Activated naive CD4-positive, alpha-beta T cell treated with anti-CD3 and anti-CD28 coated beads, Interleukin-2, amount 50 U/mL, for 24 hours (primary cell): ENCODE measurements at regions not wholly inside any gene's neighbourhood (a gene's known extent, or its start where the extent isn't known, plus 50 kb on each side); places are given as distances from the start of the nearest gene placed in this dataset.

Source experiments
- H3K27ac Mint-ChIP-seq: one replicate; pipeline ENCODE4 v1.8.0; 2021; ENCODE audit warnings: mild to moderate bottlenecking, mixed read lengths
- H3K27me3 Mint-ChIP-seq: one replicate; pipeline ENCODE4 v1.8.0; 2021; ENCODE audit warnings: mixed read lengths
- H3K36me3 Mint-ChIP-seq: one replicate; pipeline ENCODE4 v1.8.0; 2021; ENCODE audit warnings: mixed read lengths
- H3K4me1 Mint-ChIP-seq: one replicate; pipeline ENCODE4 v1.8.0; 2021; ENCODE audit warnings: mixed read lengths
- H3K4me3 Mint-ChIP-seq: one replicate; pipeline ENCODE4 v1.8.0; 2021; ENCODE audit warnings: mild to moderate bottlenecking, mixed read lengths
- H3K9me3 Mint-ChIP-seq: one replicate; pipeline ENCODE4 v1.8.0; 2021; ENCODE audit warnings: mixed read lengths

- no peaks in the 10 kb centered on the region for H3K9me3 Mint-ChIP-seq
- no peak overlapping the region for H3K27ac Mint-ChIP-seq
- H3K27me3 Mint-ChIP-seq: no peaks in the 10 kb centered on the region
- no peaks in the 10 kb centered on the region for H3K4me1 Mint-ChIP-seq
- no peak overlapping the region for H3K4me3 Mint-ChIP-seq
- H3K36me3 Mint-ChIP-seq: no peaks in the 10 kb centered on the region
Observed at GRCh38 chr2:194271293-194271961, 1385.6 kb upstream of the SLC39A10 start.

GRCh38 chr2:194270648-194271047, 1386.4 kb upstream of the SLC39A10 start:
- H3K4me1 Mint-ChIP-seq: no peaks in the 10 kb centered on the region
- no peaks in the 10 kb centered on the region for H3K27me3 Mint-ChIP-seq
- no peak overlapping the region for H3K27ac Mint-ChIP-seq
- no peak overlapping the region for H3K4me3 Mint-ChIP-seq
- no peaks in the 10 kb centered on the region for H3K36me3 Mint-ChIP-seq
- no peaks in the 10 kb centered on the region for H3K9me3 Mint-ChIP-seq

- H3K27ac Mint-ChIP-seq: no peak overlapping the region
- H3K4me1 Mint-ChIP-seq: no peaks in the 10 kb centered on the region
- no peak overlapping the region for H3K4me3 Mint-ChIP-seq
- no peaks in the 10 kb centered on the region for H3K27me3 Mint-ChIP-seq
- H3K36me3 Mint-ChIP-seq: no peaks in the 10 kb centered on the region
- no peaks in the 10 kb centered on the region for H3K9me3 Mint-ChIP-seq
Observed at GRCh38 chr2:194264586-194264985, 1392.4 kb upstream of the SLC39A10 start.

- no peaks in the 10 kb centered on the region for H3K36me3 Mint-ChIP-seq
- no peaks in the 10 kb centered on the region for H3K4me1 Mint-ChIP-seq
- H3K27ac Mint-ChIP-seq: no peak overlapping the region
- H3K9me3 Mint-ChIP-seq: no peaks in the 10 kb centered on the region
- H3K27me3 Mint-ChIP-seq: no peaks in the 10 kb centered on the region
- no peak overlapping the region for H3K4me3 Mint-ChIP-seq
Observed at GRCh38 chr2:194260185-194260584, 1396.8 kb upstream of the SLC39A10 start.

GRCh38 chr2:194257095-194257494, 1399.9 kb upstream of the SLC39A10 start:
- H3K27me3 Mint-ChIP-seq: no peaks in the 10 kb centered on the region
- no peaks in the 10 kb centered on the region for H3K4me1 Mint-ChIP-seq
- no peaks in the 10 kb centered on the region for H3K9me3 Mint-ChIP-seq
- no peaks in the 10 kb centered on the region for H3K36me3 Mint-ChIP-seq
- no peak overlapping the region for H3K4me3 Mint-ChIP-seq
- no peak overlapping the region for H3K27ac Mint-ChIP-seq

GRCh38 chr2:194253528-194254259, 1403.3 kb upstream of the SLC39A10 start:
- Mint-ChIP-seq H3K36me3 (no peaks in the 10 kb centered on the region), H3K27me3 (no peaks in the 10 kb centered on the region), H3K4me3 (no peak overlapping the region), H3K4me1 (no peaks in the 10 kb centered on the region), H3K27ac (no peak overlapping the region), H3K9me3 (no peaks in the 10 kb centered on the region)

- H3K27ac Mint-ChIP-seq: no peak overlapping the region
- no peak overlapping the region for H3K4me3 Mint-ChIP-seq
- H3K4me1 Mint-ChIP-seq: no peaks in the 10 kb centered on the region
- H3K36me3 Mint-ChIP-seq: no peaks in the 10 kb centered on the region
- no peaks in the 10 kb centered on the region for H3K27me3 Mint-ChIP-seq
- H3K9me3 Mint-ChIP-seq: no peaks in the 10 kb centered on the region
Observed at GRCh38 chr2:194252127-194252526, 1404.9 kb upstream of the SLC39A10 start.

GRCh38 chr2:194232600-194232999, 1424.4 kb upstream of the SLC39A10 start:
- Mint-ChIP-seq H3K4me3 (no peak overlapping the region), H3K27ac (no peak overlapping the region), H3K36me3 (no peaks in the 10 kb centered on the region), H3K4me1 (no peaks in the 10 kb centered on the region), H3K9me3 (no peaks in the 10 kb centered on the region), H3K27me3 (no peaks in the 10 kb centered on the region)

- peaks cover 1% of the 10 kb centered on the region for H3K27me3 Mint-ChIP-seq
- H3K27ac Mint-ChIP-seq: no peak overlapping the region
- H3K4me1 Mint-ChIP-seq: no peaks in the 10 kb centered on the region
- no peaks in the 10 kb centered on the region for H3K9me3 Mint-ChIP-seq
- no peak overlapping the region for H3K4me3 Mint-ChIP-seq
- no peaks in the 10 kb centered on the region for H3K36me3 Mint-ChIP-seq
Observed at GRCh38 chr2:194223218-194223617, 1433.8 kb upstream of the SLC39A10 start.

- H3K27me3 Mint-ChIP-seq: no peaks in the 10 kb centered on the region
- H3K4me3 Mint-ChIP-seq: no peak overlapping the region
- no peaks in the 10 kb centered on the region for H3K4me1 Mint-ChIP-seq
- no peak overlapping the region for H3K27ac Mint-ChIP-seq
- no peaks in the 10 kb centered on the region for H3K9me3 Mint-ChIP-seq
- H3K36me3 Mint-ChIP-seq: no peaks in the 10 kb centered on the region
Observed at GRCh38 chr2:194214192-194214591, 1442.8 kb upstream of the SLC39A10 start.

- no peaks in the 10 kb centered on the region for H3K4me1 Mint-ChIP-seq
- H3K36me3 Mint-ChIP-seq: no peaks in the 10 kb centered on the region
- peaks cover 3% of the 10 kb centered on the region for H3K27me3 Mint-ChIP-seq
Observed at GRCh38 chr2:194205568-194206227, 1451.3 kb upstream of the SLC39A10 start.

GRCh38 chr2:194203898-194204297, 1453.1 kb upstream of the SLC39A10 start:
- H3K36me3 Mint-ChIP-seq: no peaks in the 10 kb centered on the region
- no peaks in the 10 kb centered on the region for H3K4me1 Mint-ChIP-seq
- no peaks in the 10 kb centered on the region for H3K9me3 Mint-ChIP-seq
- H3K4me3 Mint-ChIP-seq: no peak overlapping the region
- no peak overlapping the region for H3K27ac Mint-ChIP-seq
- H3K27me3 Mint-ChIP-seq: peaks cover 3% of the 10 kb centered on the region

More at GRCh38 chr2:194205568-194206227, 1451.3 kb upstream of the SLC39A10 start:
- Mint-ChIP-seq H3K4me3 (no peak overlapping the region), H3K27ac (no peak overlapping the region), H3K9me3 (no peaks in the 10 kb centered on the region)

- no peak overlapping the region for H3K27ac Mint-ChIP-seq
- H3K4me3 Mint-ChIP-seq: no peak overlapping the region
- H3K36me3 Mint-ChIP-seq: no peaks in the 10 kb centered on the region
- no peaks in the 10 kb centered on the region for H3K9me3 Mint-ChIP-seq
- no peaks in the 10 kb centered on the region for H3K27me3 Mint-ChIP-seq
- no peaks in the 10 kb centered on the region for H3K4me1 Mint-ChIP-seq
Observed at GRCh38 chr2:194182888-194183287, 1474.1 kb upstream of the SLC39A10 start.

GRCh38 chr2:194176134-194176533, 1480.9 kb upstream of the SLC39A10 start:
- no peak overlapping the region for H3K27ac Mint-ChIP-seq
- H3K4me1 Mint-ChIP-seq: no peaks in the 10 kb centered on the region
- H3K9me3 Mint-ChIP-seq: no peaks in the 10 kb centered on the region
- H3K27me3 Mint-ChIP-seq: no peaks in the 10 kb centered on the region
- H3K36me3 Mint-ChIP-seq: no peaks in the 10 kb centered on the region
- H3K4me3 Mint-ChIP-seq: no peak overlapping the region

- no peaks in the 10 kb centered on the region for H3K4me1 Mint-ChIP-seq
- H3K27ac Mint-ChIP-seq: no peak overlapping the region
- no peak overlapping the region for H3K4me3 Mint-ChIP-seq
- H3K9me3 Mint-ChIP-seq: no peaks in the 10 kb centered on the region
- no peaks in the 10 kb centered on the region for H3K36me3 Mint-ChIP-seq
- H3K27me3 Mint-ChIP-seq: peaks cover 3% of the 10 kb centered on the region
Observed at GRCh38 chr2:194166818-194167217, 1490.2 kb upstream of the SLC39A10 start.

GRCh38 chr2:194155431-194155830, 1501.6 kb upstream of the SLC39A10 start:
- H3K27me3 Mint-ChIP-seq: no peaks in the 10 kb centered on the region
- no peaks in the 10 kb centered on the region for H3K9me3 Mint-ChIP-seq
- no peak overlapping the region for H3K27ac Mint-ChIP-seq
- no peaks in the 10 kb centered on the region for H3K36me3 Mint-ChIP-seq
- H3K4me3 Mint-ChIP-seq: no peak overlapping the region
- H3K4me1 Mint-ChIP-seq: no peaks in the 10 kb centered on the region
